Neuron (in vitro differentiated cells): ENCODE measurements at regions not wholly inside any gene's neighbourhood (a gene's known extent, or its start where the extent isn't known, plus 50 kb on each side); places are given as distances from the start of the nearest gene placed in this dataset.
"Not testable (repeated sequence)": the region's sequence is repeated elsewhere in the genome, so short reads cannot be mapped to it uniquely, and the experiment has no call there.

Experiments used
- H2AFZ ChIP-seq: one replicate; pipeline ENCODE4 v1.6.1; 2013; ENCODE audit warnings: low read depth, mild to moderate bottlenecking, inconsistent platforms, low read length, moderate library complexity
- H3K27me3 ChIP-seq: one replicate; pipeline ENCODE4 v1.6.1; 2013; ENCODE audit warnings: low read length; ENCODE audit not compliant: insufficient read depth
- H3K36me3 ChIP-seq: one replicate; pipeline ENCODE4 v1.6.1; 2013; ENCODE audit warnings: low read length; ENCODE audit not compliant: insufficient read depth
- H3K4me1 ChIP-seq: one replicate; pipeline ENCODE4 v1.6.1; 2013; ENCODE audit warnings: low read length; ENCODE audit not compliant: insufficient read depth
- H3K4me3 ChIP-seq: 2 replicates; pipeline ENCODE4 v1.5.1; 2013; ENCODE audit warnings: mild to moderate bottlenecking, low read length, moderate library complexity
- H3K9me3 ChIP-seq: one replicate; pipeline ENCODE4 v1.6.1; 2013; ENCODE audit warnings: low read length

GRCh38 chr4:38392223-38392855 lies 271.7 kb upstream of the KLF3 start:
- Histone ChIP-seq H3K4me3 (no peak overlapping the region), H3K27me3 (no peaks in the 10 kb centered on the region), H3K9me3 (peaks cover 8% of the 10 kb centered on the region), H3K4me1 (no peaks in the 10 kb centered on the region), H2AFZ (no peak overlapping the region), H3K36me3 (no peaks in the 10 kb centered on the region)

- Histone ChIP-seq H3K4me3 (no peak overlapping the region), H3K27me3 (no peaks in the 10 kb centered on the region), H2AFZ (no peak overlapping the region), H3K36me3 (no peaks in the 10 kb centered on the region), H3K9me3 (peaks cover 8% of the 10 kb centered on the region), H3K4me1 (no peaks in the 10 kb centered on the region)
Measured at GRCh38 chr4:38396091-38396490, 267.9 kb upstream of the KLF3 start.

DNA sequence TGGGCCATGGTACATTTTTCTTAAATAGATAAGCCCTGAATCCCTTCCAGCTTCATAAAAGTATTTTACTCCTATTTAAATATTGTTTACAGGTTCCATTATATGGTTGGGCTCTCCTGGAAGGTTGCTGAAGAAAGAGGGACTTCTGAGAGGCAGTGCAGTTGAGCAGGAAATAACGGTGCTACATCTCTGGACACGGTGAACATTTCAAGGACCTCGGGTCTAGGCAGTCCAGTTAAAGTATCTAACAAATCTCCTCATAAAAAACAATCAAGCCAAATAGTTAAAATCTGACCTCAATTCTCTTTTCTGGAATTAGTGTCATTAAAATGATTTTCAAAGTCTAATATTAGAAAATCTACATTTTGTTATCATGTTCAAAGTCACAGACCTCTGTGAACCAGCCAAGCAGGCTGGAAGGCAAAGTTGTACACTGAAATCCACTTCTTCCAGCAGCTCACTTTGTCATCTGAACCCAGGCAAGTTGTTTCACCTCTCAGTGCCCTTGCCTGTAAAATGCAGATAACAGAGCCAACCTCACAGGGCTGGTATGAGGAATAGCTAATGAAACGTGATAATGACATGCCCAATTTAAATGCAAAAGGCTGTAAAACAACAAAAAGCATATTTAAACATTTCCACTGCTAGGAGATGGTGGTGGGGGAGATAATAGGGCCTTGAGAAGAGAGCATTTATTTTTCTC lies 267.0 kb upstream of the KLF3 start:
- Histone ChIP-seq H3K4me1 (no peaks in the 10 kb centered on the region), H2AFZ (no peak overlapping the region), H3K27me3 (no peaks in the 10 kb centered on the region), H3K9me3 (peaks cover 8% of the 10 kb centered on the region), H3K4me3 (no peak overlapping the region), H3K36me3 (no peaks in the 10 kb centered on the region)

- H3K9me3 ChIP-seq, result peaks cover 2% of the 10 kb centered on the region
- no peaks in the 10 kb centered on the region for H3K4me1 ChIP-seq
- H3K36me3 ChIP-seq, result no peaks in the 10 kb centered on the region
- H3K27me3 ChIP-seq, result no peaks in the 10 kb centered on the region
- no peak overlapping the region for H3K4me3 ChIP-seq
- no peak overlapping the region for H2AFZ ChIP-seq
Measured at GRCh38 chr4:38400946-38401345, 263.1 kb upstream of the KLF3 start.

- no peaks in the 10 kb centered on the region for H3K27me3 ChIP-seq
- H3K4me1 ChIP-seq, result no peaks in the 10 kb centered on the region
- H3K36me3 ChIP-seq, result no peaks in the 10 kb centered on the region
- H2AFZ ChIP-seq, result no peak overlapping the region
- no peak overlapping the region for H3K4me3 ChIP-seq
- H3K9me3 ChIP-seq, result no peaks in the 10 kb centered on the region
Measured at GRCh38 chr4:38406243-38406642, 257.8 kb upstream of the KLF3 start.

DNA sequence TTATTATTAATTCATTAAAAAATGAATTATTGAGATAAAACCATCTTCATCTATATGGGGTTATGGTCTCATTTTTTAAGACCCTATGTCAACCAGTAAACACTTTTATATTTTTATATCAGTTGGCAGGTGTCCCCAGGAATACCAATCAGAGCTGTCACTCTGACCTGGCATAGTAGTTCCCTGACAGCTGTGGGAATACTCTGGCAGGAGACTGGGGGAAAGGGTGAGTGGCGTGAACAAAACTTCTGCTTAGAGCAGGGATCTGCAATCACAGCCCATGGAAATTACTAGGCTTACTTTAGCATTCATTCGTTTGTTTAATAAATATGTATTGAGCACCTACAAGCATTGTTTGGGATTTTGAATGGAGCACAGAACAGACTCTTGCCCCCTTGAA lies 254.1 kb upstream of the KLF3 start:
- H3K4me1 ChIP-seq, result peaks cover 9% of the 10 kb centered on the region

GRCh38 chr4:38411092-38411491 lies 252.9 kb upstream of the KLF3 start:
- no peaks in the 10 kb centered on the region for H3K36me3 ChIP-seq
- no peaks in the 10 kb centered on the region for H3K9me3 ChIP-seq
- H2AFZ ChIP-seq, result no peak overlapping the region
- peaks cover 13% of the 10 kb centered on the region for H3K4me1 ChIP-seq
- no peaks in the 10 kb centered on the region for H3K27me3 ChIP-seq
- H3K4me3 ChIP-seq, result no peak overlapping the region

More for the DNA sequence above, 254.1 kb upstream of the KLF3 start:
- no peak overlapping the region for H3K4me3 ChIP-seq
- H3K9me3 ChIP-seq, result no peaks in the 10 kb centered on the region
- no peak overlapping the region for H2AFZ ChIP-seq
- H3K27me3 ChIP-seq, result no peaks in the 10 kb centered on the region
- H3K36me3 ChIP-seq, result no peaks in the 10 kb centered on the region

- H3K4me1 ChIP-seq, result peaks cover 13% of the 10 kb centered on the region
- H3K4me3 ChIP-seq, result no peak overlapping the region
- H3K36me3 ChIP-seq, result no peaks in the 10 kb centered on the region
- H3K27me3 ChIP-seq, result no peaks in the 10 kb centered on the region
- H3K9me3 ChIP-seq, result no peaks in the 10 kb centered on the region
- H2AFZ ChIP-seq, result no peak overlapping the region
Measured at GRCh38 chr4:38411981-38412536, 251.9 kb upstream of the KLF3 start.

DNA sequence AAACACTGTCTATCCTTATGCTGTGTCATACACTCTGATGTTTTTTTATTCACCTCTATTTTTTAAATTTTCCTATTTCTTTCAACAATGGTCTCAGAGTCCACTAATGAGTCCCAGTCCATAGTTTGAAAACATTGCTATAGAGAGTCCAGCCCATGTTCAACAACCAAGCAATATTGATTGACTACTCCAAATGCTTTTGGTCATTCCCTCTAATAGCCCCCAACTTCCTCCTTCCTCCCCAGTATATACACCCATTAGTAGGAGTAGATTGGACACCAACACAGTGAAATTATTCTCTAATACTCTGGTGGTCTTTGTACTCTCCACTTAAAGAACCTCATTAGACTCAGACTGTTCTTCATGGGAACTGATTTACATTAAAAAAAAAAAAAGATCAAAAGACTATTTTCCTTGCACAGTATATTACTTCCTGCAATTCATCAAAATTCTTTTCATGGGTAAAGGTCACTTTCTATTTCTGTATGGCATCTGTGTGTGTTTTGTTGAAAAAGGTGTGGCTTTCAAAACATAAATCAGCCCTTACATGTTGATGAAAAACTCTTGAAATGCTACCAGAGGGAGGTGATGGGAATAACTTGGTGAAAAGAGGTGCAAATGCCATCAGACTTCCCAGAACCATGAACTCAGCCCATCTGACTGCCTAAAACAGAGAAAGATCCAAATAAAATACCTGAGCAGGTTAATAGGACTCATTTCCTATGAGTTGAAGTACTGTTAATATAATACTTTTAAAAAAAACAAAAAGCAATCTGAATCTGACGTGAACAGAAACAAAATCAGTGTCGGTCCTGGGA lies 250.3 kb upstream of the KLF3 start:
- H3K27me3 ChIP-seq, result no peaks in the 10 kb centered on the region
- no peak overlapping the region for H2AFZ ChIP-seq
- no peaks in the 10 kb centered on the region for H3K9me3 ChIP-seq
- H3K4me1 ChIP-seq, result peaks cover 13% of the 10 kb centered on the region
- H3K36me3 ChIP-seq, result no peaks in the 10 kb centered on the region
- no peak overlapping the region for H3K4me3 ChIP-seq

GRCh38 chr4:38414410-38414809 lies 249.6 kb upstream of the KLF3 start:
- Histone ChIP-seq H2AFZ (no peak overlapping the region), H3K4me3 (no peak overlapping the region), H3K4me1 (peaks cover 13% of the 10 kb centered on the region), H3K9me3 (no peaks in the 10 kb centered on the region), H3K27me3 (no peaks in the 10 kb centered on the region), H3K36me3 (no peaks in the 10 kb centered on the region)

DNA sequence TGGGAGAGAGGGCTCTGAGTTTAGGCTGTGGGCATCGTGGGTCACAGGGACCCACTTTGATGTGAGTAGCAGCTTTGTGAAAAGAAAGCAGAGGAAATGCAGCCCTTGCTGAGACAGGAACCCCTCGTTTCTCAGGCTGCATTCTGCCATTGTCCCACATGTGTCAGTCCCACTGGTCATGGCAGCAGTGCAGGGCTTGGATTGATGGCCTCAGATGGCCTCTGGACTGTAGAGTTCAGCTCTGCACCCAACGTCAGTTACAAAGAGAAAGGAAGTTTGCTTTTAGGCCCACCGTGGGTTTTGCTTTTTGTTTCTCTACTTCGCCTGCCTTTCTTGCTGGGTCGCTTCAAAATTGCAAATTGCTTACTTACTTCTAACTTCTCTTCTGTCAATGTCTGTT lies 248.3 kb upstream of the KLF3 start:
- Histone ChIP-seq H2AFZ (no peak overlapping the region), H3K36me3 (no peaks in the 10 kb centered on the region), H3K4me3 (no peak overlapping the region), H3K9me3 (peaks cover 2% of the 10 kb centered on the region), H3K4me1 (peaks cover 13% of the 10 kb centered on the region), H3K27me3 (no peaks in the 10 kb centered on the region)

GRCh38 chr4:38416450-38417014 lies 247.5 kb upstream of the KLF3 start:
- Histone ChIP-seq H3K4me1 (peaks cover 13% of the 10 kb centered on the region), H3K36me3 (no peaks in the 10 kb centered on the region), H3K4me3 (no peak overlapping the region), H3K9me3 (peaks cover 3% of the 10 kb centered on the region), H2AFZ (no peak overlapping the region), H3K27me3 (no peaks in the 10 kb centered on the region)

DNA sequence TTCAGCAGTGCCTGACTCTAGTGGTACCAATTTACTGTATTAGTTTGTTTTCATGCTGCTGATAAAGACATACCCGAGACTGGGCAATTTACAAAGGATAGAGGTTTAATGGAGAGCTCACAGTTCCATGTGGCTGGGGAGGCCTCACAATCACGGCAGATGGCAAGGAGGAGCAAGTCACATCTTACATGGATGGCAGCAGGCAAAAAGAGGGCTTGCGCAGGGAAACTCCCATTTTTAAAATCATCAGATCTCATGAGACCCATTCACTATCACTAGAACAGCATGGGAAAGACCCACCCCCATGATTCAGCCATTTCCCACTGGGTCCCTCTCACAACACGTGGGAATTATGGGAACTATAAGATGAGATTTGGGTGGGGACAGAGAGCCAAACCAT lies 243.7 kb upstream of the KLF3 start:
- not testable (repeated sequence) for H2AFZ ChIP-seq, H3K27me3 ChIP-seq, H3K36me3 ChIP-seq, H3K9me3 ChIP-seq, H3K4me3 ChIP-seq
- peaks cover 28% of the 10 kb centered on the region for H3K4me1 ChIP-seq
